Trophoblast cell (in vitro differentiated cells and primary cell): ENCODE measurements at regions not wholly inside any gene's neighbourhood (a gene's known extent, or its start where the extent isn't known, plus 50 kb on each side); places are given as distances from the start of the nearest gene placed in this dataset.

Experiments used
- DNase-seq, 2 donors: peaks; one replicate each; pipeline ENCODE4 v3.0.0-alpha.2; 2016
- H2AFZ ChIP-seq: 2 replicates; pipeline ENCODE4 v1.6.1; 2013; ENCODE audit warnings: low read length, moderate library complexity, mild to moderate bottlenecking; ENCODE audit not compliant: insufficient read depth, poor library complexity
- H2AK5ac ChIP-seq: 2 replicates; pipeline ENCODE4 v1.6.1; 2013; ENCODE audit warnings: mild to moderate bottlenecking, low read length
- H2BK120ac ChIP-seq: 2 replicates; pipeline ENCODE4 v1.6.1; 2013; ENCODE audit warnings: low read length, mild to moderate bottlenecking, moderate library complexity; ENCODE audit not compliant: insufficient read depth, poor library complexity
- H2BK12ac ChIP-seq: 2 replicates; pipeline ENCODE4 v1.6.1; 2013; ENCODE audit warnings: mild to moderate bottlenecking, low read length, moderate library complexity
- H2BK5ac ChIP-seq: 2 replicates; pipeline ENCODE4 v1.6.1; 2013; ENCODE audit warnings: low read length, low read depth, moderate library complexity, mild to moderate bottlenecking; ENCODE audit not compliant: poor library complexity
- H3K14ac ChIP-seq: 2 replicates; pipeline ENCODE4 v1.6.1; 2013; ENCODE audit warnings: mild to moderate bottlenecking, low read length
- H3K18ac ChIP-seq: 2 replicates; pipeline ENCODE4 v1.6.1; 2013; ENCODE audit warnings: mild to moderate bottlenecking, low read length
- H3K23ac ChIP-seq: 2 replicates; pipeline ENCODE4 v1.6.1; 2013; ENCODE audit warnings: low read length
- H3K27ac ChIP-seq: 2 replicates; pipeline ENCODE4 v1.5.1; 2013; ENCODE audit warnings: low read depth, mild to moderate bottlenecking, inconsistent platforms, low read length, moderate library complexity
- H3K27me3 ChIP-seq: 2 replicates; pipeline ENCODE4 v1.6.1; 2013; ENCODE audit warnings: inconsistent platforms, mild to moderate bottlenecking, low read length, moderate library complexity; ENCODE audit not compliant: insufficient read depth
- H3K36me3 ChIP-seq, 2 experiments: 1 replicate in 1 of 2; 2 replicates in 1 of 2; pipeline ENCODE4 v1.6.1; 2013; ENCODE audit warnings: low read length in 2 of 2, mild to moderate bottlenecking in 2 of 2, moderate library complexity in 1 of 2; ENCODE audit not compliant: insufficient read depth in 2 of 2, control insufficient read depth in 1 of 2
- H3K4ac ChIP-seq: 2 replicates; pipeline ENCODE4 v1.6.1; 2013; ENCODE audit warnings: low read depth, mild to moderate bottlenecking, low read length, moderate library complexity
- H3K4me1 ChIP-seq, 2 experiments: 1 replicate in 1 of 2; 2 replicates in 1 of 2; pipeline ENCODE4 v1.6.1; 2013; ENCODE audit warnings: low read length in 2 of 2, mild to moderate bottlenecking in 2 of 2, moderate library complexity in 1 of 2; ENCODE audit not compliant: insufficient read depth in 2 of 2, control insufficient read depth in 1 of 2
- H3K4me2 ChIP-seq: 2 replicates; pipeline ENCODE4 v1.6.1; 2013; ENCODE audit warnings: inconsistent platforms, mild to moderate bottlenecking, low read length, moderate library complexity
- H3K4me3 ChIP-seq: 2 replicates; pipeline ENCODE4 v1.5.1; 2013; ENCODE audit warnings: mild to moderate bottlenecking, low read depth, low read length, inconsistent platforms
- H3K79me1 ChIP-seq: one replicate; pipeline ENCODE4 v1.6.1; 2013; ENCODE audit warnings: low read length
- H3K79me2 ChIP-seq: 2 replicates; pipeline ENCODE4 v1.6.1; 2013; ENCODE audit warnings: low read length, mild to moderate bottlenecking; ENCODE audit not compliant: control insufficient read depth, insufficient read depth, poor library complexity
- H3K9ac ChIP-seq: 2 replicates; pipeline ENCODE4 v1.6.1; 2013; ENCODE audit warnings: mild to moderate bottlenecking, low read length
- H3K9me3 ChIP-seq: 2 replicates; pipeline ENCODE4 v1.6.1; 2013; ENCODE audit warnings: low read depth, mild to moderate bottlenecking, control low read depth, inconsistent platforms, low read length; ENCODE audit not compliant: insufficient read depth
- H4K12ac ChIP-seq: 2 replicates; pipeline ENCODE4 v1.6.1; 2013; ENCODE audit warnings: low read depth, mild to moderate bottlenecking, low read length, moderate library complexity
- H4K8ac ChIP-seq: 2 replicates; pipeline ENCODE4 v1.6.1; 2013; ENCODE audit warnings: low read depth, mild to moderate bottlenecking, low read length, moderate library complexity
- H4K91ac ChIP-seq: one replicate; pipeline ENCODE4 v1.6.1; 2013; ENCODE audit warnings: low read depth, mild to moderate bottlenecking, low read length, moderate library complexity
- WGBS: extraction: QIAGEN DNeasy Blood & Tissue Kit; methylation state at CpG from one replicate; pipeline ENCODE4 v1.1.7; 2013; ENCODE audit warnings: missing lambda C conversion rate; ENCODE audit not compliant: insufficient read length, insufficient coverage; ENCODE audit errors: extremely low coverage; 5-methylcytosine and 5-hydroxymethylcytosine counted together

- H3K79me1 ChIP-seq = no peaks in the 10 kb centered on the region
- H3K4me2 ChIP-seq = no peak overlapping the region
- H3K14ac ChIP-seq = no peak overlapping the region
- no CpG with 5 or more reads among the region's 3 CpGs for WGBS
- H3K23ac ChIP-seq = no peak overlapping the region
- H3K27ac ChIP-seq = no peak overlapping the region
- DNase-seq = no peak
- H2BK120ac ChIP-seq = no peak overlapping the region
- no peak overlapping the region for H3K4ac ChIP-seq
- no peak overlapping the region for H2BK12ac ChIP-seq
- H2AK5ac ChIP-seq = no peak overlapping the region
- no peak overlapping the region for H4K8ac ChIP-seq
- H2AFZ ChIP-seq = no peak overlapping the region
- no peaks in the 10 kb centered on the region for H3K36me3 ChIP-seq
- H3K27me3 ChIP-seq = no peaks in the 10 kb centered on the region
- no peak overlapping the region for H4K12ac ChIP-seq
- H3K18ac ChIP-seq = no peak overlapping the region
- H3K79me2 ChIP-seq = no peaks in the 10 kb centered on the region
- H3K4me1 ChIP-seq = no peaks in the 10 kb centered on the region
- no peaks in the 10 kb centered on the region for H3K9me3 ChIP-seq
- peak overlapping the region; percentile 28 for H3K9ac ChIP-seq
- H2BK5ac ChIP-seq = no peak overlapping the region
- H3K4me3 ChIP-seq = no peak overlapping the region
- no peak overlapping the region for H4K91ac ChIP-seq
Measured at GRCh38 chr20:4509825-4510522, 176.3 kb upstream of the PRNP start.

- no peak overlapping the region for H4K91ac ChIP-seq
- no peaks in the 10 kb centered on the region for H3K27me3 ChIP-seq
- no peak overlapping the region for H2BK5ac ChIP-seq
- no peak overlapping the region for H3K4ac ChIP-seq
- no peak overlapping the region for H2AFZ ChIP-seq
- H3K27ac ChIP-seq = no peak overlapping the region
- no CpG with 5 or more reads among the region's 3 CpGs for WGBS
- no peak overlapping the region for H3K18ac ChIP-seq
- no peak overlapping the region for H3K14ac ChIP-seq
- no peak overlapping the region for H3K4me2 ChIP-seq
- no peak overlapping the region for H2BK12ac ChIP-seq
- no peak overlapping the region for H3K4me3 ChIP-seq
- no peaks in the 10 kb centered on the region for H3K79me2 ChIP-seq
- DNase-seq = no peak
- no peak overlapping the region for H4K12ac ChIP-seq
- H4K8ac ChIP-seq = no peak overlapping the region
- no peaks in the 10 kb centered on the region for H3K79me1 ChIP-seq
- H2AK5ac ChIP-seq = no peak overlapping the region
- H3K9ac ChIP-seq = no peak overlapping the region
- H2BK120ac ChIP-seq = no peak overlapping the region
- H3K23ac ChIP-seq = no peak overlapping the region
- no peaks in the 10 kb centered on the region for H3K9me3 ChIP-seq
- H3K36me3 ChIP-seq = no peaks in the 10 kb centered on the region
- H3K4me1 ChIP-seq = no peaks in the 10 kb centered on the region
Measured at GRCh38 chr20:4508773-4509172, 177.5 kb upstream of the PRNP start.

- Histone ChIP-seq H3K23ac (no peak overlapping the region), H3K4me3 (no peak overlapping the region), H3K79me1 (no peaks in the 10 kb centered on the region), H3K4me2 (no peak overlapping the region), H3K4ac (no peak overlapping the region), H2AFZ (no peak overlapping the region), H4K91ac (no peak overlapping the region), H3K27ac (no peak overlapping the region), H2BK120ac (no peak overlapping the region), H3K18ac (no peak overlapping the region), H3K4me1 (no peaks in the 10 kb centered on the region), H3K79me2 (no peaks in the 10 kb centered on the region), H4K8ac (no peak overlapping the region), H2BK12ac (no peak overlapping the region), H3K9ac (no peak overlapping the region), H3K27me3 (no peaks in the 10 kb centered on the region), H3K14ac (no peak overlapping the region), H3K9me3 (no peaks in the 10 kb centered on the region), H3K36me3 (no peaks in the 10 kb centered on the region), H4K12ac (no peak overlapping the region), H2AK5ac (no peak overlapping the region), H2BK5ac (no peak overlapping the region)
- no CpG with 5 or more reads among the region's 6 CpGs for WGBS
- peak; percentile 27 to 69 for DNase-seq
Measured at GRCh38 chr20:4507288-4507719, 179.0 kb upstream of the PRNP start.

- Histone ChIP-seq H2AFZ (no peak overlapping the region), H2AK5ac (no peak overlapping the region), H3K27ac (no peak overlapping the region), H4K12ac (no peak overlapping the region), H3K79me1 (no peaks in the 10 kb centered on the region), H3K27me3 (no peaks in the 10 kb centered on the region), H3K4me3 (no peak overlapping the region), H3K4me1 (no peaks in the 10 kb centered on the region), H3K9ac (no peak overlapping the region), H3K4ac (no peak overlapping the region), H3K79me2 (no peaks in the 10 kb centered on the region), H3K9me3 (peaks cover 6% of the 10 kb centered on the region), H4K91ac (no peak overlapping the region), H3K14ac (no peak overlapping the region), H4K8ac (no peak overlapping the region), H3K18ac (no peak overlapping the region), H2BK12ac (no peak overlapping the region), H2BK5ac (no peak overlapping the region), H3K4me2 (no peak overlapping the region), H3K23ac (no peak overlapping the region), H2BK120ac (no peak overlapping the region), H3K36me3 (no peaks in the 10 kb centered on the region)
- DNase-seq = no peak
- WGBS = 100% methylated on average over 1 of the region's 4 CpGs
Measured at GRCh38 chr20:4504814-4505213, 181.4 kb upstream of the PRNP start.
